Stimulated activated naive CD8-positive, alpha-beta T cell treated with anti-CD3 and anti-CD28 coated beads, Interleukin-15, amount 100 ng/mL, for 72 hours (primary cell): ENCODE measurements at regions not wholly inside any gene's neighbourhood (a gene's known extent, or its start where the extent isn't known, plus 50 kb on each side); places are given as distances from the start of the nearest gene placed in this dataset.
A peak's percentile ranks its signal among the peaks of the same experiment; 100 is the strongest.

Experiments used
- ATAC-seq: fragments of 150-1000 bp; cut with Tn5 transposase; 2 replicates; pipeline ENCODE4 v1.10.0; 2021; ENCODE audit warnings: mild to moderate bottlenecking, moderate library complexity
- DNase-seq, 2 donors: peaks; one replicate each; pipeline ENCODE4 v3.0.0; 2021 to 2022
- H3K27ac Mint-ChIP-seq, 2 donors: one replicate each; pipeline ENCODE4 v1.8.0; 2022; ENCODE audit warnings: mild to moderate bottlenecking in 2 of 2, mixed read lengths in 2 of 2, moderate library complexity in 2 of 2
- H3K27me3 Mint-ChIP-seq: one replicate; pipeline ENCODE4 v1.8.0; 2022; ENCODE audit warnings: mixed read lengths
- H3K4me1 Mint-ChIP-seq: one replicate; pipeline ENCODE4 v1.8.0; 2022; ENCODE audit warnings: mild to moderate bottlenecking, mixed read lengths
- H3K4me3 Mint-ChIP-seq, 2 donors: one replicate each; pipeline ENCODE4 v1.8.0; 2022; ENCODE audit warnings: mild to moderate bottlenecking in 2 of 2, mixed read lengths in 2 of 2, moderate library complexity in 1 of 2
- H3K9me3 Mint-ChIP-seq, 2 donors: one replicate each; pipeline ENCODE4 v1.8.0; 2022; ENCODE audit warnings: mixed read lengths in 2 of 2

DNA sequence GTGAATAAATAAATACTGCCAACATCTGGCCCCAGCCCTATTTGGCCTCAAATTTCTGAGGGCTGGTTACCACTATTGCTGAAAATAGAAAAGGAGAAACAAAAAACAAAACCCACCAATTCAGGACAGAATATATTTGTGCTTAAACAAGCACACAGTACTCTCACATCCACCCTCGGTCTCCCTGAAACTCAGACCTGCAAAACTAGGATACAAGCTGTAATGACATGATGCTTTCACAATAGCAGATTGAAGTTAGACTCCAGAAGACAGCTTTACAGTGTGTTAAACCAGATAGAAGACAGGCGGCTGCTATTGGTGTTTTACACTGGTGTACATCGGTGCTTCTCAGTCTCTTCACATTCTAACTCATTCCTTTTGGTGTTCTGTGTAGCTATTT, 214.9 kb upstream of the DMRT1 start:
- no peak overlapping the region for H3K4me3 Mint-ChIP-seq
- H3K27ac Mint-ChIP-seq: no peak overlapping the region
- ATAC-seq (no peak), DNase-seq (no peak)
- peaks cover 0 to 8% of the 10 kb centered on the region in 2 donors for H3K9me3 Mint-ChIP-seq
- peaks cover 25% of the 10 kb centered on the region for H3K4me1 Mint-ChIP-seq
- H3K27me3 Mint-ChIP-seq: peaks cover 6% of the 10 kb centered on the region

DNA sequence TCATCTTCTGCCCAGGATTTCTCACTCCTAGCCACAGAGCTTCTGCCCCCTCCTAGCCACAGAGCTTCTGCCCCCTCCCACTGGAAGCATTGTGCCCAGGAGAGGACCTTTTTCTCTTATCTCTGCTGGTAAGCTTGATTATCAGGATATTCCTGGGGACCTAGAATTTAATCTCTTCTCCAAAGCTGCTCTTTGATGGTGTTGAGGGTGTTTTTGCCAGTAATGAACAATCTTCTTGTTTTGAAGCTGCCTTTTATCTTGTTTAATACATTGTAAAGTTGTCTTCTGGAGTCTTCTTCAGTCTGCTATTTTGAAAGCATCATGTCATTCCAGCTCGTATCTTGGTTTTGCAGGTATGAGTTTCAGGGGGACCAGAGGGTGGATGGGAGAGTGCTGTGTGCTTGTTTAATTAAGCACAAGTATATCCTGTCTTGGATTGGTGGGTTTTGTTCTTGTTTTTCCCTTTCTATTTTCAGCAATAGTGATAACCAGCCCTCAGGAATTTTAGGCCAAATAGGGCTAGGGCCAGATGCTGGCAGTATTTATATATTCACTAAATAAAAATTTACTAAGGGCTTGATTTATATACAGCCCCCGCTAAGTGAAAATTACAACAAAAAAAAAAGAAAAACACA, 214.0 kb upstream of the DMRT1 start:
- Mint-ChIP-seq H3K27me3 (peaks cover 6% of the 10 kb centered on the region), H3K9me3 (peaks cover 0 to 8% of the 10 kb centered on the region in 2 donors), H3K27ac (no peak overlapping the region), H3K4me3 (no peak overlapping the region), H3K4me1 (peaks cover 32% of the 10 kb centered on the region)
- ATAC-seq (no peak), DNase-seq (no peak)

DNA sequence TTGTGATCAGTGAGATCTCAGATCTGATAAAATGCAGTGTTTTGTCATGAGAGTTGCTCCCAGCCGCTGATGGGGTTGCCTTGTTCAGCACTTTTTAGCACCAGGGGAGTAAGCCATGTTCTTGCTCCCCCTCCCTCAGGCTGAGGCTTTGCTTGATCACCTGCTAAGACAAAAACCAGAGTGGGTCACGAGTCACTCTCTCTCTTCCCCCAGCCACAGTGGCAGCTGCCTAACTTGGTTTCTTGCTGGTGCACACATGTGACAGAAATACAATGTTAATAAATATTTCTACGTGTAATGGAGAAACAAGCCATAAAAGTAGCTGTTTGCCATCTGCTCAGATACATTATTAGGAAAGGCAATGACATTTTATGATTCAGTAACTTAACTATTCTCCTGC, 212.4 kb upstream of the DMRT1 start:
- Mint-ChIP-seq H3K4me1 (peaks cover 32% of the 10 kb centered on the region), H3K9me3 (peaks cover 0 to 8% of the 10 kb centered on the region in 2 donors), H3K4me3 (no peak overlapping the region), H3K27ac (no peak overlapping the region), H3K27me3 (peaks cover 6% of the 10 kb centered on the region)
- ATAC-seq: no peak
- no peak for DNase-seq

DNA sequence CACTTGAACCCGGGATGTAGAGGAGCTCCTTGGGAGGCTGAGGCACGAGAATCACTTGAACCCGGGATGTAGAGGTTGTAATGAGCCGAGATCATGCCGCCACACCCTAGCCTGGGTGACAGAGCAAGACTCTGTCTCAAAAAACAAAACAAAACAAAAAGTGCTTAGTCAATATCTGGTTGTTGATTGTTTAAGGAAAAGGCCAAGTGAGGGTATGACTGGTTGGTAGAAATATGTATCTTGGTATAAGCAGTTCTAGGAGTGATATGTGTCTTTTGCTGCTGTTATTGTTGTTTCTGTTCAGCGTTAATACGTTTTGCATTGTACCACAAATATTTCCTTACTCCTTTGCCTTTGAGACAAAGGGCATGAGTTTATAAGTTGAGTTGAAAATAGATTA, 210.7 kb upstream of the DMRT1 start:
- peaks cover 32% of the 10 kb centered on the region for H3K4me1 Mint-ChIP-seq
- ATAC-seq (no peak), DNase-seq (no peak)
- peaks cover 6% of the 10 kb centered on the region for H3K27me3 Mint-ChIP-seq
- no peak overlapping the region for H3K27ac Mint-ChIP-seq
- peaks cover 0 to 14% of the 10 kb centered on the region in 2 donors for H3K9me3 Mint-ChIP-seq
- H3K4me3 Mint-ChIP-seq: no peak overlapping the region

DNA sequence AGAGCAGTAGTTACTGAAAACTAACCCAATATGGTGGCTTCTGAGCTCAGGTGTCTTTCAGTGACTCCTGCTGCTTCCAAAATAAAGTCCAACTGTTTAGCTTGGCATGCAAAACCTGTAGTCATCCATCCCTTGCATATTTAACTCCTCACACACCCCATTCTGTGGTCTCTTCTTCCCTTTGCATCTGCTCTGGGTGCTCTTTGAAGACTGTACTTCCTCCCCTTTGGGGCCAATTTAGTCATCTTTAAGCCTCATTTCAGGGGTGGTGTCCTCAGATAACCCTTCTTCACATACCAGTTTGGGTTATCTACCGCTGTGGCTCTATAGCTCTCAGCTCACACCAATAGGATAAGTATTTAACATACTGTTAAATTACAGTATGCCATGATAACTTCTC, 209.9 kb upstream of the DMRT1 start:
- ATAC-seq: peak; percentile 39
- peaks cover 32% of the 10 kb centered on the region for H3K4me1 Mint-ChIP-seq
- peaks cover 0 to 14% of the 10 kb centered on the region in 2 donors for H3K9me3 Mint-ChIP-seq
- no peak for DNase-seq
- H3K27me3 Mint-ChIP-seq: peaks cover 6% of the 10 kb centered on the region
- no peak overlapping the region for H3K4me3 Mint-ChIP-seq
- H3K27ac Mint-ChIP-seq: peak overlapping the region in 1 of 2 donors; percentile 0

DNA sequence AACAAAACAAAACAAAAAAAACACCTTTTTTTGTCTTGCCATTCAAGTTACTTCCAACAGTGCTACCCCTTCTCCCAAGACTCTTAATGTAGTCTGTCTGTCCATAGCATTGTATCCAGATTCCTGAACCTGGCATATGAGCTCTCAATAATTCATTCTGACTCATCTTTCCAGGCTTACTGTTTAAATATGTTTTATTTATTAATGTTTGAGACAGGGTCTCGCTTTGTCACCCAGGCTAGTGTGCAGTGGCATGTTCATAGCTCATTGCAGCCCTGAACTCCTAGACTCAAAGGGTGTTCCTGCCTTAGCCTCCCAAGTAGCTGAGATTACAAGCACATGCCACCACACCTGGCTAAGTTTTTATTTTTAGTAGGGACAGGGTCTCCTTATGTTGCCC, 208.0 kb upstream of the DMRT1 start:
- no peak for DNase-seq
- Mint-ChIP-seq H3K27ac (no peak overlapping the region), H3K4me3 (no peak overlapping the region), H3K9me3 (peaks cover 0 to 14% of the 10 kb centered on the region in 2 donors), H3K27me3 (no peaks in the 10 kb centered on the region), H3K4me1 (peaks cover 34% of the 10 kb centered on the region)
- no peak for ATAC-seq

DNA sequence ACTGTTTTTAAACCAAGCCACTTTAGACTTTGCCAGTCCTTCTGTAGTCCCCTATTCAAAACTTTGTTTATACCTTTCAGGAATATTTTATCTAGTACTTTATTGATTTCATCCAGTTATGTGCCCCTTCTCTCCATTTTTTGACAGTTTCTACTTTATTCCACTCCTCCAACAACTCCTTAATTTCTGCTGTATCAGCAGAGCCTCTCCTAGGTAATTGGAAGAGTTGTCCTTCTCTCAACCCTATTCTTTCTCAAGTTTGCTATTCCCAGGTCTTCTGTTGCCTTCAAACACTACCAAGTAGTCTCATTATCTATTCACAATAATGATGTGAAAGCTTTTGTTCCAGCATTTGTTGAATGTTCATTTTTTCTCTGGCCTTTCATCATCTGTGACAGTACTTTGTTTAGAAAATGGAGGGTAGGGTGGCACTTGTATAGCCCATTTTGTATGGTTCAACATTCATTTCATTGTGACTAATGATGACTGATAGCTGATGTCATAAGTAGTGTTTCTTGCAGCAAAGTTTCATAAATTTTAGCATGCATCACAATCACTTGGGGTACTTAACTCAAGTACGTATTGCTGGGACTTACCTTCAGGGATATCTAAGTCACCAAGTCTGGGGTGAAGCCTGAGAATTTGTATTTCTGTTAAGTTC, 204.4 kb upstream of the DMRT1 start:
- Mint-ChIP-seq H3K9me3 (peaks cover 0 to 6% of the 10 kb centered on the region in 2 donors), H3K27me3 (no peaks in the 10 kb centered on the region), H3K27ac (peak overlapping the region in 1 of 2 donors; percentile 85), H3K4me3 (no peak overlapping the region), H3K4me1 (peaks cover 14% of the 10 kb centered on the region)
- ATAC-seq (no peak), DNase-seq (no peak)

DNA sequence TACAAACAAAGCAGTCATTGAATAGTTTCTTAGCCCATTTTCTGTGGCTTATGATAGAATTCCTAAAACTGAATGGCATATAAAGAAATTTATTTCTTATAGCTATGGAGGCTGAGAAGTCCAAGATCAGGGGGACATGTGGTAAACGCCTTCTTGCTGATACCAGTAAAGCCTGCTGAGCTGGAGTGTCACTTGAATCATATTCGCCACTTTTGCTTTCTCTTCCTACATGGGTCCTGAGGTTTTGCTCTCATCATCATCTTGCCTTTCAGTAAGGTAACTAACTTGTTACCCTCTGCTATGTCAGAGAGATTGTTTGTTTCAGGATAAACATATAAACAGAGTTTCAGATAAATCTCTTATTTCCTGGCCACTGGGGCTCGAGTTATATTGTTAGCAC, 203.3 kb upstream of the DMRT1 start:
- Mint-ChIP-seq H3K4me3 (peak overlapping the region in 1 of 2 donors; percentile 31), H3K4me1 (peaks cover 20% of the 10 kb centered on the region), H3K27ac (no peak overlapping the region), H3K9me3 (peaks cover 0 to 6% of the 10 kb centered on the region in 2 donors), H3K27me3 (no peaks in the 10 kb centered on the region)
- no peak for DNase-seq
- no peak for ATAC-seq

DNA sequence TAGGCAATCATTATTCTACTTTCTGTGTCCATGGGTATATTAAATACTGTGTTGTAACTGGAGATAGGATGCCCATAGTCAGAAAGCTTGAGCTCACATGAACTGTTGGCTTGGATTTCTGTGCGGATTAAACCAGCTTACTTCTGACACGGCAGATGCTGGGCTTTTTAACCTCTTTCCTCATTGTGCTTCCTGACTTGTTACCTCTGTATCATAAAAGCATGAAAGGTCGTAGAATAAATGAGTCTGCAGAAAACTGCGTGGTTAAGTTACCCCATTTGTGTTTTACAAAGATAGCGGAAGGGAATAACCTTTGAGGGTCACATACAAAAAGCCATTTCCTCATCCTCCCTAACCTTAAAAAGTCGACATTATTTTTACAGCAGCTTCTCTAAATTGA, 199.5 kb upstream of the DMRT1 start:
- ATAC-seq: no peak
- peak overlapping the region in 1 of 2 donors; percentile 95 for H3K27ac Mint-ChIP-seq
- peaks cover 20% of the 10 kb centered on the region for H3K4me1 Mint-ChIP-seq
- DNase-seq: no peak
- H3K4me3 Mint-ChIP-seq: peak overlapping the region in 1 of 2 donors; percentile 59
- no peaks in the 10 kb centered on the region for H3K27me3 Mint-ChIP-seq
- no peaks in the 10 kb centered on the region for H3K9me3 Mint-ChIP-seq

DNA sequence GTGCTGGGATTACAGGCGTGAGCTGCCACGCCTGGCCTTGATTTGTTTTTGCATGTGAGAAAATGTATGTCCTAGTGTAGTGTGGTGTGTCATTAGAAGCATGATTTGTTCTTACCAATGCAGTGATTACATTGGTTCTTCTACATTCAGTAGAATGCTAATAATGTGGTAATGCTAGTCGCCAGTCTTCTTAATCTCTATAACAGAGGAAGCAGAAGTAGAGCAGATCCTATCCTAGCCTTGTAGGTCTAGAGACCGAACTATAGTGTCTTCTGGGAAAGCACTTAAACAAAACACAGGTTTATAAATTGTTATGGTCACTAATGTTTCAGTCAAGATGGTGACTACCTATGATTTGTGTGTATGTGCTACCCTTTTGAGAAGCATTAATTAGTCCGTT, 197.5 kb upstream of the DMRT1 start:
- Mint-ChIP-seq H3K9me3 (no peaks in the 10 kb centered on the region), H3K4me3 (no peak overlapping the region), H3K27me3 (no peaks in the 10 kb centered on the region), H3K4me1 (peaks cover 17% of the 10 kb centered on the region), H3K27ac (no peak overlapping the region)
- ATAC-seq (no peak), DNase-seq (no peak)

DNA sequence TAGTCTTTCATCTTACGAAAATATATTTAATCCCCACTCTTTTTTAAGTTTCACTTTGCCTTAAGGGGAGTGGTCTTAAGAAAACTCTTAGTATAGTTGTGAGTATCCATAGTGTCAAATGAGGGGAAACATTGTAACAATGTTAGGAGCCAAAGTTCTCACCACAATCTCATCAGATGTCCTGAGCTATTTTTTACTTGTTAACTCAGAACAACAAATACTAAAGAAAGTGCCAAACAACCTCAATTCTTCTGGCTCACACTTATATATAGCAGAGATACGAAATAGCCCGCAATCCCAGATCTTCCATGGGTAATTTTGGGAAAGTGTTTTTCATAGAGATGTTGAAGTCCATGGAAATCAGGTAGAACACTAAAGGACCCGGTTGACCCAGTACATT, 194.0 kb upstream of the DMRT1 start:
- Mint-ChIP-seq H3K9me3 (no peaks in the 10 kb centered on the region), H3K27ac (no peak overlapping the region), H3K4me3 (no peak overlapping the region), H3K4me1 (peaks cover 28% of the 10 kb centered on the region), H3K27me3 (no peaks in the 10 kb centered on the region)
- no peak for DNase-seq
- no peak for ATAC-seq

DNA sequence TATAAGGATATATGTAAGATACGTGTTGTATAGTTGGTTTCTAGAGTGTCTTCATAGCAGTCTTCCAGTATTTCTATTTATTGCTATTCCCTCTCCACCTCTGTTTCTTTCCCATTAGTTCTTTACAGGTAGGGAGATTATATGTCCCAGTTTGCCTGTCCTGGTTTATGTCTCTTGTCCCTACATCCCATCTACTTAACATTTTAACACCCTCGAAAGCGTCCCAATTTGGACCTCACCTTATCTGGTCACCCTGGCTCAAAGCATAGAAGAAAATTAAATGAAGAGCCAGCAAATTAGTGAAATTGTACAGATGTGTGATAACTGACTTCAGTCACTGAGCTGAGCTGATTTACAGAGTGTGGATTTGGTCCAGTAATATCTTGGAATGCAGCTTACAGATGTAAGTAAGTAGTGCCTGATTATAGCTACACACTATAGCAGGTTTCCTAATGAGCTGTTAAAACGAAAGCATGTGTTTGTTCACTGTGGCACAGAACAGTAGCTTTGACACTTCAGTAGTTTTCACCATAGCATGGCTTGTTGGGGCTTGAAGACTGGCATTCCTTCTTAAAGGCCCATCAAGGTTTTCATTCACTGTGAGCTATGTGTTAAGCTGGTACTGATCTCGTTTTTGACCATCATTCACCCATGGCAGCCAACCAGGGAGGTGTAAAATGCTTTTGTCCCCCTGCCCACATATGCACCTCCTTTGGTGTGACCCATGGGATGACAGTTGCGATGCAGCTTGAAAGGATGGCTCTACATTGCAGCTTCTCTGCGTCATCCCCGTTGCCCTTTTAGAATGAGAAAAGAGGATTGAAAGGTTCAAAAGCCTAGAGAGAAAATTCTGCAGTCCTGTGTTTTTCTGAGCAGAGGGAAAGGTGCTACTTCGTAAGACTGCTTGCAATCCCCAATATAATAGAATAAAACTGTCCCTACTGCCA, 192.1 kb upstream of the DMRT1 start:
- H3K4me1 Mint-ChIP-seq: peaks cover 34% of the 10 kb centered on the region

DNA sequence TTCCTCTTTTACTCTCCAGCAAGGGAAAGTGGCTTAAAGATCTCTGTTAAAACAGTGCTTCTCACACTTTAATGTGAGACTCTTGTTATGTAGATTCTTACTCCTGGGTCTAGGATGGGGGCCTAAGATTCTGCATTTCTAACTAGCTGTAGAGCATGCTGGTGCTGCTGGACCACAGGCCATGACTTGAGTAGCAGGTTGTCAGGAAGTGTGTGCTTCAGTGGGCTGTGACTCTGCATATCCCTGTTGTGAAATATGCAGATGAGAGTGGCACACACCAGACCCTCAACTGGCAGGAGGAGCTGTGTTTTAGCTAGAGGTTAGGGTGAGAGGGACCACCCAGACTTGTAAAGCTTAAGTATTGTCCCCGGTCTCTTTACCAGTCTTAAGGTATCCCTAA, 191.1 kb upstream of the DMRT1 start:
- ATAC-seq (peak; percentile 82), DNase-seq (peak; percentile 9 to 11)
- Mint-ChIP-seq H3K27me3 (no peaks in the 10 kb centered on the region), H3K9me3 (no peaks in the 10 kb centered on the region), H3K4me1 (peaks cover 34% of the 10 kb centered on the region), H3K27ac (peak overlapping the region; percentile 89 to 97), H3K4me3 (peak overlapping the region; percentile 63 to 67)

More for the DNA sequence above, 192.1 kb upstream of the DMRT1 start:
- ATAC-seq (no peak), DNase-seq (no peak)
- H3K4me3 Mint-ChIP-seq: peak overlapping the region in 1 of 2 donors; percentile 33
- H3K9me3 Mint-ChIP-seq: no peaks in the 10 kb centered on the region
- H3K27me3 Mint-ChIP-seq: no peaks in the 10 kb centered on the region
- H3K27ac Mint-ChIP-seq: no peak overlapping the region

DNA sequence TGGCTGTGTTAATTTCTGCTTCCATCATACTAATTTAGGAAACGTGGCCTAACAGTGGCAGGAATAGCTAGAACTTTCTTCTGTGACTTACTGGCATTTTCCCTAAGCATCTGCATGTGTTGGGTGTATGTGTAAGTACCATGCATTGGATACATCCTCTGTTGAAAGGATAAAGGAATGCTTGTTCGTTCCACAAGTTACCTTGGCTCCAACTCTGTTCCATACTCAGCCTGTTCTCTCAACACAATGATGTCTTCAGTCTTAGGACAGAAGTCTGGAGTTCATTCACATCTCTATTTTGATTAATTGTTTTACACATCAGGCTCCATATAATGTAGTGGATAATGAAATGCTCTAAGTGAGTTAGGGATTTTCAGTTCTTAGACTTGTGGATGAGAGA, 190.1 kb upstream of the DMRT1 start:
- Mint-ChIP-seq H3K4me1 (peaks cover 38% of the 10 kb centered on the region), H3K4me3 (no peak overlapping the region), H3K27ac (no peak overlapping the region), H3K27me3 (no peaks in the 10 kb centered on the region), H3K9me3 (no peaks in the 10 kb centered on the region)
- no peak for DNase-seq
- no peak for ATAC-seq

DNA sequence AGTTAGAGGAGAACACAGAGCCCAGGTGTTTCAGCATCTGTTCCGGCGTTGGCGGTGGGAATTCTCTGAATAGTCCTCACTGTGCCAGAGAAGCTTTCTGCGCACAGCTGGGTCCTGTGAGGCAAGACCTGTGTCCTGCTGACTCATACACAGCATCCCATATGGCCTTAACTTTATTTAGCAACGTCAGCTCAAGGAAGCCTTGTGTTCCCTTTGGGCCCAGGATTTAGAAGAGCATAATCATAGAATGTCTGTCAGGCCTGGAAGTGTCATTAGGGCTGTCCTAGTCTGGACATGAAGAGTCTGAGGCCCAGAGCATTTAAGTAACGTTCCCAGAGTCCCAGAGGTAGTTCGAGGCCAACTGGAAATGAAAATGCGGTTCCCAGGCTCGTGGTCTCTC, 188.6 kb upstream of the DMRT1 start:
- H3K27ac Mint-ChIP-seq: no peak overlapping the region
- H3K4me3 Mint-ChIP-seq: no peak overlapping the region
- DNase-seq (no peak), ATAC-seq (no peak)
- no peaks in the 10 kb centered on the region for H3K9me3 Mint-ChIP-seq
- peaks cover 50% of the 10 kb centered on the region for H3K4me1 Mint-ChIP-seq
- H3K27me3 Mint-ChIP-seq: no peaks in the 10 kb centered on the region

DNA sequence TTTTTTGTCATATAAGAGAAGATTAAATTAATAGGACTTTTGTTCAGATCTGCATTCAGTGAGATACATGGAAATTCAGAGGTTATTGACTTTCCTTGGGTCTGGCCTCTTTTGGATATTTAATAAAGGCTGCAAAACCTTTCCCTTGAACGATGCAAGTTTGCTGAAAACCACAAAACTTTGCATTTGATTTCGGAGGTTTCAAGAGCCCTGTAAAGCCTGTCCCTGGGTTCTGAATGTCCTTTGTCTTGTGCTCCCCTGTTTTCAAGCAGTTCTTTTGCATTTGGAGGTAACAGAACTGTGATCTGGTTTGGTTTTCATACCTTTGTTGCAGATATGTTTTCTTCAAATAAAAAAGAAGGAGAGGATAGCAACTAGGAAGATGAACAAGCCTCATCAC, 188.1 kb upstream of the DMRT1 start:
- Mint-ChIP-seq H3K27me3 (no peaks in the 10 kb centered on the region), H3K9me3 (no peaks in the 10 kb centered on the region), H3K4me1 (peaks cover 50% of the 10 kb centered on the region), H3K4me3 (no peak overlapping the region), H3K27ac (no peak overlapping the region)
- no peak for DNase-seq
- ATAC-seq: no peak
